CD4-positive, alpha-beta T cell treated with Interleukin-6 for 4 hours (primary cell): ENCODE measurements at regions not wholly inside any gene's neighbourhood (a gene's known extent, or its start where the extent isn't known, plus 50 kb on each side); places are given as distances from the start of the nearest gene placed in this dataset.
"Not testable (repeated sequence)": the region's sequence is repeated elsewhere in the genome, so short reads cannot be mapped to it uniquely, and the experiment has no call there.

ENCODE experiments used
- DNase-seq: peaks from one replicate; pipeline ENCODE4 v3.0.0-alpha.2; 2020; ENCODE audit warnings: mixed read lengths

DNA sequence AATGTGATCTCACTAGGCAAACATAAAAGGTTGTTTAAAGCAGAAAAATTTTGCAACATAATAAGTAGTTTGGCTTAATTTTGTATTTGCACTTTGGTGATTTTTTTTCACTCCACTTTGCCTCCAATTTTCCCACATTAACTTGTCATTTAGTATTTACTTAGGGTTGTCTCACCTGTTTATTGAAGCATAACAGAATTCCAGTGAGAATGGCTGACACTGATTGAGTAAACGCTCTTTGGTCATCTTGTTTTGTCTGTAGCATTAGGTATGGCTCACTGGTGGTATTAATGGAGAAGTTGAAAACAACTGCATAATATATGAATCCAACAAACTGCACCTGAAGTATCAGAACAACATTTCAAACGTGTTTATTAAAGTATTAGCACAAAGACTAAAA lies 799.5 kb upstream of the ADGRL3 start:
- no peak for DNase-seq

DNA sequence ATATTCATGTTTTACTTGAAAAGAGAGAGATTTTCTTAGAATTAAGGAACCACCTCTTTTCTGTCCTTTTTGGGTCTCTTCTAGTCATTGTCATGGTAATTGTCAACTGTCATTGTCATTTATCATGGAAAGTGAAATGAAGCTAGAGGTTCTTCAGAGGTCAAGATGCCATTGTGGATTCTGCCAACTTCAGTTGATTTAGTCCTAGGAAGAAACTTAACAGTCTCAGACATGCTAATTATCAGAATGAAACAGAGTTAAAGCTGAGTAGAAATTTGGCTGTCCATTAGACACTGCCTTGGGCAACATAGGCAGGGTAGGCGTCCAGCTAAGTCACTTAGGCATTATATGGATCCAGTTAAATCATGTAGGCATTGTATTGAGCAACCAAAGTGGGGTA lies 796.1 kb upstream of the ADGRL3 start:
- no peak for DNase-seq

DNA sequence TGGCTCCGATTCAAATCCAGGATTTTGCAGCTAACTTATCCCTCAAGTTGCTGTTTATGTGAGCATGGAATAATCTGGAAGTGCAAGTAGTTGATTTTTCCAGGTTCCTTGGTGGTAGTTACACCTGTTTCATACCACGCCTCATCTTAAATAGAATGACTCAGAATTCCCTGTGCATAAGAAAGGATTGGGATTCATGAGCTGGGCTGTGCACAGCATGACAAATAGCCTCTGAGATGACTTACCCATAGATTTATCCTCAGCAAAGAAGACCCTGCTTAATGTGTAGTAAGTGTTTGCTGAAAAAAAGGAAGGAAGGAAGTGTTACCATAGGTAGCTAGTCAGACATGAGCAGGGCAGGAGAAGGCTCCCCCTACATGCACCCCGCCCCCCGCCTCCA lies 777.7 kb upstream of the ADGRL3 start:
- DNase-seq, result no peak

DNA sequence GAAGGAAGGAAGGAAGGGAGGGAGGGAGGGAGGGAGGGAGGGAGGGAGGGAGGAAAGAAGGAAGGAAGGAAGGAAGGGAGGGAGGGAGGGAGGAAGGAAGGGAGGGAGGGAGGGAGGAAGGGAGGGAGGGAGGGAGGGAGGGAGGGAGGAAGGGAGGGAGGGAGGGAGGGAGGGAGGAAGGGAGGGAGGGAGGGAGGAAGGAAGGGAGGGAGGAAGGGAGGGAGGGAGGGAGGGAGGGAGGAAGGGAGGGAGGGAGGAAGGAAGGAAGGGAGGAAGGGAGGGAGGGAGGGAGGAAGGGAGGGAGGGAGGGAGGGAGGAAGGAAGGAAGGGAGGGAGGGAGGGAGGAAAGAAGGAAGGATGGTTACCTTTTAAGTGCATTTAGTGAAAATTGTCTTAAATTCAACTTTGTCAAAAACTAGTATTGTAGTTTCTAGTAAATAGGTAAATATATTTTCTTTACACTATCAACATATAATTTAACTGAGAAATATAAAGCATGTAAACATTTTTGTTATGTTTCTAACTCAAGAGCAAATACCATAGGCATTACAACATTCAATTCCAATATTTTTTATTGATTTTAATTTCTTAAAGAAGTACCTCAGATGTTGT lies 776.4 kb upstream of the ADGRL3 start:
- DNase-seq, result not testable (repeated sequence)

DNA sequence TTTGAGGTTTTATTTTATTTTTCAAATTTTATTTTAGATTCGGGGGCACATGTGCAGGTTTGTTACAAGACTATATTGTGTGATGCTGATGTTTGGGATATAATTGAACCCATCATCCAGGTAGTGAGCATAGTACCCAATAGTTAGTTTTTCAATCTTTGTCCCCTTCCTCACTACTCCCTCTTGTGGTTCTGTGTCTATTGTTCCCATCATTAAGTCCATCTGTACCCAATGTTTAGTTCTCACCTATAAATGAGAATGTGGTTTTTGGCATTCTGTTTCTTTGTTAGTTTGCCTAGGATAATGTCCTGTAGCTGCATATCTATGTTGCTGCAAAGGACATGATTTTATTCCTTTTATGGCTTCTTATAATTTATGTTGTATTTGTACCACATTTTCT lies 767.2 kb upstream of the ADGRL3 start:
- DNase-seq, result no peak

DNA sequence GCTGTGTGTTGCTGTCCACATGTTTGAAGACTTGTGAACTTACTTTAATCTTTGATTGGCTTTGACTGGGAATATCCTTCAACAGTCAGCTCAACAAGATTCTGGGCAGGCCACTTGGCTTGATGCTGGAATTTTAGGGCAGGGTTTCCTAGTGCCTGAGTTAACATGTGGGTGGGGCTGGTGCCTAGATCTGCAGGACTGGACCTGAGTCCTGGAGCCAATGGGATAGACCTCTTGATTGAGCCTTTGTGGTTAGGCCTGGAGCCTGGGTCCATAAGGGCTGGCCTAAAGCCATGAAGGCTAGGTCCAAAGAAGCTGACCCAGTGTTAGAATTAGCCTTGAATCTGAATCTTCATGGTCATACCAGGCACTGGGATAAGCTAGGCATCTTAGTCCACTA lies 757.1 kb upstream of the ADGRL3 start:
- DNase-seq, result no peak

DNA sequence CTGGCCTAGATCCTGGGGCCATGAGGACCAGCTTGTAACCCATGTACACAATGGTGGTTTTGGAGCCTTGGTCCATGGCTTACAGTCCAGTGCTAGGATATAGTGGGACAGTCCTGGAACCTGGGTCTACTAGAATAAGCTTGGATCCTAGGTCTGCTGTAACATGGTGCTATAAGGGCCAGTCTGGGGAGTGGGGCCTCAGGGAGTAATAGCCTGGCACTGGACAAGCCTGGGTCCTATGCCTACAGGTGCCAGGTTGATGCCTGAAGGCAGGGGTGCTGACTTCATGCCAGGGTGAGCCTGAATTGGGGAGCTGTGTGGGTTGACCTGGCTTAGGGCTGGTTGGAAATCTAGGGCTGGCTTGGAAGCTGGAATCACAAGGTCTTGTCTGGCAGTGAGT lies 756.3 kb upstream of the ADGRL3 start:
- no peak for DNase-seq

DNA sequence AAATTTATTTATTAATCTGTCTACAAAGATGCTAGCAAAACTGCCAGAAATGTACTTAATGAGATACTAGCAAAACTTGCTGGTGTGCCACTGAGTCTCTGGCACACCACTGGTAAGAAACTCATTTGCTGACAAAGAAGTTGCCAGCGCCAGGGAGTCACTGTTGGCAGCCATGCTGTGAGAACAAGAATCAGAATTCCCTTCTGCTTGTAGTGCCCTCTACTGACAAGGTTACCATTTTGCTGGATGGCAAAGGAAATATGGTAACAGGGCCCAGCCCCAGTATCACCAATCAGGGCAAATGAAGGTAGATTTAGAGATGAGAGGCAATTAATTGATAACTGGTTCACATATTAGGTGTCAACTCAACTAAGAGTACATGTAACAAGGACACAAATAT lies 750.1 kb upstream of the ADGRL3 start:
- no peak for DNase-seq

DNA sequence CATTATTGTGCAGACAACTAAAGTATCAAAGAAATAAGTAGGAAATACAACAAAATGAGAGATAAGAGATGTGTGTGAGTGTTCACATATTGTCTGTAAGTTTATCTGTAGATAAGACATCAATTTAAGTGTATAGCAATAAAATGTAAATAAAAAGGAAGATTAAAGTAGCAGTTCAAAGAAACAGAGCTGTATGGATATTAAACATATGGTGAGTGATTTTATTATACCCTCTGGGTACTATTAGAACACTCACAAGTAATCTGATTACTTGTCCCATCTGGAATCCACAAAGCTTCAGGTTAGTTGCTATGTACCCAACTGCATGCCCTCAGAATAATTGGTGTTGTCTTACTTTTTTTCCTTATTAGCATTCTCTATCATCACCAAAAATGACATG lies 747.9 kb upstream of the ADGRL3 start:
- no peak for DNase-seq

DNA sequence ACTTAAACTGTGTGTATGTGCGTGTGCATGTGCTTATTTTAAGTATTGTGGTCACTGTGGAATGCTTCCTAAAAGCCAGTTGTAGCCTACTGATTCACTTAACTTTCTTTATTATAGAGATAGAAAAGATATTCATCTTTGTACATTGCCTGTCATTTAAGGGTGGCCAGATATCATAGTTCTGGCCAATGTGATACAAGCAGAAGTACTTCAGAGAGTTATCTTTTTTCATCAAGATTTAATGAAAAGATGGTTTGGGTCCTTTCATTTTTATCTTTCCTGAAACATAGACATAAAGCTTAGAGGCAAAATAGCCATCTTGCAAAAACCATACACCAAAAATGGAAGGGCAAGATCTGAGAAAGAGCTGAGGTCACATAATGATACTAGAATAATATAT lies 744.7 kb upstream of the ADGRL3 start:
- DNase-seq, result no peak

DNA sequence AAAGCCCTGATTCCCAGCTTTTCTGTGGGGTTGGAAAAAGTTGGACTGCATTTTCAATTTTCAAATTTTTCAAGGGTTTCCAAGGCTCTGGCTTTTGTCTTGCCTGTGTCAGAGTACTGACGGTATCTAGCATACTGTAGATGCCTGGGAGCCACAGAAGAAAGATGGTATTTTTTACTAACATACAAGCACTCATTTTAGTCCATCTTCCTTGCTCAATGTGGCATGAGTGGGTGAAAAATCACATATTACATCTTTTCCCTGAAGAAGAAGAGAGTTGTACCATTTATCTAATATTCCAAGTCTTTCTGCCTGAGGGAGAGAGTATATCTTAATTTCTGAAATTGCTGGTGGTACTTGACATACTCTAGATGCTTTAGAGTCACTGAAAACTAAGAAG lies 738.6 kb upstream of the ADGRL3 start:
- DNase-seq, result no peak

DNA sequence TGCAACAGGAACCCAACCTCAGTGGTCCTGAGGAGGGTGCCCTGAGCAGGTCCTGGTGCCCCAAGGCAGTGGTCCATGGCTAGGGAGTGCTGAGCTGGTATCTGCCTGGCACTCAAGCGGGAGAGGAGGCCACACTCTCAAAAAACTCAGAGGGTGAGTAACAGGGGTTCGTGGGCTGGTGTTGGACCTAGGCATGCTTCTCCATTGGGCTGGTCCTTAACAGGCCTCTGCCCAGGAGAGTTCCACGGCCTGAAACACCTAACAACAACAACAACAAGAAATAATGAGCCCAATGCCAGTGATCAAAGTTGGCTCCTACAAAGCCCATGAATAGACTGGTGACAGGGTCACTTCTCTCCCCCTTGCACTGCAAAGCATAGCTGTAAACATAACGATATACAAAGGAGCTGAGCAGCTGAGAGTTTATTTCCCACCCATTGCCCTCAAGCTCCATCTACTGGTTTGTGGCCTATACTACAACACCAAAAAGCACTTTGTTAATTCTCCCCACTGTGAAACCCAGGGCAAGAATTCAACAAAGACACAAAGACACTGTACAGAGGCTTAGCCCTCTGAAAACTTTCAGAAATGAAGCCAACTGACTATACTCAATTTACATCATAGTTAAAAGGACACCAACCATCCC lies 736.1 kb upstream of the ADGRL3 start:
- no peak for DNase-seq

DNA sequence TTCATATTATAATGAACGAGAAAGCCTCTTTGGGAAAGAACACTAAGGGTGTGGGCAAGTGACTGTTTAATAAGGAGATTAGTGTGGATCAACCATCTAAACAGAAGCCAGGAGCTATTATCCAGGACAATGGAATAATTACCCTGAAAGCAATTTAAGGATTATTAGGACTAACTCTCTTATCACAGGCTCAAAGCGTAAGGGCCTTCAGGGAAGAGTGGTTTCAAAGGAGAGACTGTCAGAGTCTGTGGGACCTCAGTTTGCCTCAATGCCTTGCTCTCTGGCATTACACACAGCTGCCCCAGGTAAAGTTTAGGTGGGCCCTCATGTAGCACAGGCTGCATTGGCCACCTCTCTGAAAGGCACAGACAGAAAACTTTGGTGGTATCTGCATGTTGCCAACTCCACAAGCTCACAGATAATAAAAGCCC lies 717.2 kb upstream of the ADGRL3 start:
- DNase-seq, result no peak

DNA sequence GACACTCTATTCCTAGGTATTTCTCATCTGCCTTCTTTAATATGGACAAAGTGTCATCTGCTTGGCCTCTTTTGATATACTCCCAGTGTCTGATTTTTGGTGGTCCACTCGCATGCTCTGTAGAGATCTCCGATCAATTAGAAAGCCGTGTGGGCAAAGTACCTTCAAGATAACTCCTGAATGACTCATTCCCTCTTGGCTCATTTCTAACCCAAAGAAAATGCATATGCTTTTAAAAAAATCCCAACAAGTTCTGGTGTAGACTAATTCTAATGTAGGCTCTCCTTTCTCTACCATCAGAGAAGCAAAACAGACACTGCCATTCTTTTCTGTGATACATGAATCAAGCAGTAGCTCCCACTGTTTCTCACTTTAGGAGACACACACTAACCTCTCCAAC lies 714.9 kb upstream of the ADGRL3 start:
- DNase-seq, result no peak

DNA sequence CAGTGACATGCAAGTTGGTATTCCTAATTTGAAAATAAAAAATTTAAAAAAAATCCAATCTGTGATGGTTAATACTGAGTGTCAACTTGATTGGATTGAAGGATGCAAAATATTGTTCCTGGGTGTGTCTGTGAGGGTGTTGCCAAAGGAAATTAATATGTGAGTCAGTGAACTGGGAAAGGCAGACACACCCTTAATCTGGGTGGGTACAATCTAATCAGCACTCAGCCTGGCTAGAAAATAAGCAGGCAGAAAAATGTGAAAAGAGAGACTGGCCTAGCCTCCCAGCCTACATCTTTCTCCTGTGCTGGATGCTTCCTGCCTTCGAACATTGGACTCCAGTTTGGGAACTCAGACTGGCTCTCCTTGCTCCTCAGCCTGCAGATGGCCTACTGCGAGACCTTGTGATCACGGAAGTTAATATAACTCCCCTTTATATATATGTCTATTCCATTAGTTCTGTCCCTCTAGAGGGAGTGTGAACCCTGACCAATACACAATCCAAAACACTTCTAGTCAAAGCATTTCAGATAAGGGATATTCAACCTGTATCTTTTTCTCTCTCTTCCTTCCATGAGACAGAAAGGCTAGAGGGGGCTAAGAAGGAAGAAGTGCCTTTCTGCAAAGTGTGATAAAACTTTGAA lies 712.9 kb upstream of the ADGRL3 start:
- DNase-seq, result not testable (repeated sequence)

DNA sequence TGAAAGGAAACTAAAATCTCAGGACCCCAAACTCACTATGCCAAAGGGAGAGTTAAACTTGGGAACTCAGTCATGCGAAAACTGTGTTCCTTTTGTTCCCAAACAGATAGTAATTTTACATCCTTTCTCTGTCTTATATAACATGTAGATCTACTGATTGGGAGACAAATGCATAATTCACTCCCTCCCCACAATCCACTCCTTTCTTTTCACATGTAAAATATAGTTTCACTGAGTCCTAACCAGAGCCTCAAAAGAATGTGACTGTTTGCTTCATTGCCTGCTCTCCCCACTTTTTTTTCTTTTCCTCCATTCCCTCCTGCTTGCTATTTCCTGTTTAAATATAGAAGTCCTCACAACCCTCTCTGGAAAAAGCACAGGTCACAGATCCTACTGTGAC lies 699.3 kb upstream of the ADGRL3 start:
- no peak for DNase-seq

DNA sequence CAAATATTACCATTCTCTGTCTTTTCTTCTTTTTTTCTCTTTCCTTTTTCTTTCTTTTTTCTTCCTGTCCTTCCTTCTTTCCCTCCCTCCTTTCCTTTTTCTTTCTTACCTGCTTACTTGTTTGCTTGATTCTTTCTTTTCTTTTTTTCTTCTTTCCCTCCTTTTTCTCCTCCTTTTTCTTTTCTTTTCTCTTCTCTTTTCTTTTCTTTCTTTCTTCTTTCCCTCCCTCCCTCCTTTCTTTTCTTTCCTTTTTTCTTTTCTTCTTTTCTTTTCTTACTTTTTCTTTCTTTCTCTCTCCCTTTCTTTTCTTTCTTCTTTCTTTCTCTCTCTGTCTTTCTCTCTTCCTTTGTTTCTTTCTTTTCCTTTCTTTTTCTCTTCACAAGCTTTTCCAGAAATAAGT lies 697.4 kb upstream of the ADGRL3 start:
- no peak for DNase-seq

DNA sequence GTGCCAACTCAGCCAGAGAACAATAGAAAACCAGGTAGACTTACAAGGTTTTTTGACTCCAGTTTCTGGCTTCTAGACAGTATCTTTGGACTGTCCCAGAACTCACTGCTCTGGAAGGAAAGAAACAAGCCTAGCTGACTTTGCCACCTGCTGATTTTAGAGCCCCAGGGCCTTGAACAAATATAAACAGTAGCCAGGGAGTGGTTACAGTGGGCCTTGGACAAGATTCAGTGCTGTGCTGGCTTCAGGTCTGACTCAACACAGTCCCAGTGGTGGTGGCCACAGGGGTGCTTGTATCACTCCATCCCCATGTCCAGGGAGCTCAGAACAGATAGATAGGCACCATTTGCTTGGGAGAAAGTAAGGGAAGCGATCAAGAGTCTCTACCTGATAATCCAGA lies 694.1 kb upstream of the ADGRL3 start:
- no peak for DNase-seq

DNA sequence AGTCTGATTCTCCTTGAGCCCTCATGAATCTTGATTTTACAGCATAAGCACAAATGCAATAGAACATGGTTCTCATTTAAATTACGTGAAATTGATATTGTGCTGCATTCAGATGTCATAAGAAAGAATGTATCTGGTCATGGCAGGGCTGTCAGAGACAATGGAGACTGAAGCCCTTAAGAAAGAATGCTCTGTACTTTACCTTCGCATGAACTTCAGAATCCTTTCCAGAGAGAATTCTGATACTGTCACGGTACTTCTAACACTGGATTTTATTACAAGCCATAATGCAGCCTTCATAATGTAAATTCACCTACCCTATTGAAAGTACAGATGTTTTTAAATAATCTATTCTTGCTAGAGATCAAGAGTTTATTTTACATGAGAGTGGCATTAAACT lies 677.9 kb upstream of the ADGRL3 start:
- DNase-seq, result no peak

DNA sequence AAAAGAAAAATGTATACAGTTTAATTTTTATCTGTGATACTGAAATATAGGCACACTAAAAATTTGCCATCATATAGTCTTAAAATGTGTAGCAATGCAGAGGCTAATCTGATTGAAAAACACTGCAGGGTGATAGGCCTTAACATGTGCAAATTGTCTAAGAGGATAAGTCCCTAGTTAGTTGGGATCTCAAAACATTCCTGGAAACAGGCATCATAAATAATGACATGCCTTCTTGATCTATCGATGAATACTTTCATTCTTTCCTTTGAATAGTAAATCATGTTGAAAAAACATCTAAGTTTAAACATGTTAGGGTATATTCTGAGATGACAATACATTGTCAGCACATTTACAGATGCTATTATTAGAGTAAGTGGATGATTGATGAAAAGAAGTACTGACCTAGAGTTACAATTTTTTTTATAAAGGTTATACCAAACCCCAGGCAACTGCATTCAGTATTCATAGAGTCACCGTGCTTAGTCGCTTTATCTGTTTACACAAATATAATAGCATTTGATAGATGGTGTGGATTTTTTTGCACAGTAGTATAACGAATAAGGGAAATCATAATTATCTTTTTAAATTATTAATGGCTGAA lies 668.2 kb upstream of the ADGRL3 start:
- DNase-seq, result no peak

DNA sequence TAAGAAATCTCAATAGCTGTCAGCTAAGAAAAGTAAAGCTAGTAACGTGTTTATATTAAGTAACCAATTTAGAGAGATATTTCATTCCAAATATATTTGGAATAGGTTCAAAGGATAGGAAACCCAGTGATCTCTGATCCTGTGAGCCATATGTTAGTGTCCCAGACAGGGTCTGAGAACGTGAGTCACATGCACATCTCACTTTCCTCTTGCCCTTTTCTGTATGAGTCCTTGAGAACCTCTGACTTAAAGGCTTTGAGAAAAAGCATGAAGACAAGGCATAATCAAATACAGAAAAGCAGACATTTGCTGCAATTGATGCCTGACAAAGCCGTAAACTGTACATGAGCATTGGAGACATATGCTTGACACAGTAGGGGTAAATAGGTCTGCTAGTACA lies 655.1 kb upstream of the ADGRL3 start:
- DNase-seq, result no peak

DNA sequence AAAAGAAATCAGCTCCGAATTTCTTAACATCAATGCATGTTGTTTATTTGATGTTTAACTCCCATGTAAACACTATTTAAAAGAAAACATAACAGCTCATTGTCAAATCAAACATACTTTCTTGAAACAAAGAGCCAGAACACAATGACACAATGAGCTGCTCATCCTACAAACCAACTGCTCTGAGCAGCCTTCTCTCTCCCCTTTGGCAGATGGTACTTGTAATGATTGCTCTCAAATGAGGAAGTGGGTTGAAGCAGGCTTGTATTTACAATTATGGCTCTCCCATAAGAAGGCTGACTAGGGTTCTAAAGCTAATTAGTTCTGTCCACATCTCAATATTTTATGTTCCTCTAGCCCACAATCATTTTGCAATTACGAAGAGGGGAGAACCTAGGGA lies 637.8 kb upstream of the ADGRL3 start:
- no peak for DNase-seq

DNA sequence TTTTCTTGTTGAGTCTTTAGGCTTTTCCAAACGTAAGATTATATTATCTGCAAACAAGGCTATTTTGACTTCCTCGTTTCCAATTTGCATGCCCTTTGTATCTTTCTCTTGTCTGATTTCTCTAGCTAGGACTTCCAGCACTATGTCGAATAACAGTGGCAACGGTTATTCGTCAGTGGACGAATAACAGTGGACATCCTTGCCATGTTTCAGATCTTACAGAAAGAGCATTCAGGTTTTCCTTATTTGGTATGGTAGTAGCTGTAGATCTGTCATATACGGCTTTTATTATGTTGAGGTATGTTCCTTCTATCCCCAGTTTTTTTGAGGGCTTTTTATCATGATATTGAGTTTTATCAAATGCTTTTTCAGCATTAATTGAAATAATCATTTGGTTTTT lies 634.6 kb upstream of the ADGRL3 start:
- no peak for DNase-seq

DNA sequence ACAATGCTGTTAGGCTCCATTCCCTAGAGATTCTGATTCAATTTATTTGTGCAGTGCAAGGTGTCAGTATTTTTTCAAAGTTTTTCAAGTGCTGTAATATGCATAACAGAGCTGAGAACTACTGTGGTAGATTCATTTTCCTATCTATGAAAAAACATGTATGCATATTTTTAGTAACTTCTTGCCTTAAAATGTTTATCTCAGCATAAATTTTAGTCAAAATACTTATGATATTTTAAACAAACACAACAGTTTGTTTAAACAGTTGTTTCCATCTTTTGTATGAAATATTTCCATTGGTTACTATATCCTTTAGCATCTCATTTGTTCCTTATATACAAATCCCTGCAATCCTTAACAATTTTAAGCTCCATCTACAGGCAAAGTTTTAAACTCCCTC lies 624.8 kb upstream of the ADGRL3 start:
- no peak for DNase-seq
